Testis (tissue), 2 donors: ENCODE measurements at regions not wholly inside any gene's neighbourhood (a gene's known extent, or its start where the extent isn't known, plus 50 kb on each side); places are given as distances from the start of the nearest gene placed in this dataset.

Source experiments
- DNase-seq: peaks from one replicate; pipeline ENCODE4 v3.0.0-alpha.2; 2019
- H3K27ac ChIP-seq, 2 donors: fragments of 200-600 bp; sonication (generic); one replicate each; pipeline ENCODE4 v1.5.1; 2019
- H3K27me3 ChIP-seq: fragments of 200-600 bp; sonication (generic); one replicate; pipeline ENCODE4 v1.5.1; 2019
- H3K36me3 ChIP-seq: fragments of 200-600 bp; sonication (generic); one replicate; pipeline ENCODE4 v1.5.1; 2017; ENCODE audit warnings: low read depth; ENCODE audit errors: missing control alignments
- H3K4me1 ChIP-seq: fragments of 200-600 bp; sonication (generic); one replicate; pipeline ENCODE4 v1.5.1; 2019
- H3K4me3 ChIP-seq, 2 donors: fragments of 200-600 bp; sonication (generic); one replicate each; pipeline ENCODE4 v1.5.1; 2017 to 2019
- H3K9me3 ChIP-seq: fragments of 200-600 bp; sonication (generic); one replicate; pipeline ENCODE4 v1.5.1; 2017
- POLR2A ChIP-seq: fragments of 450-650 bp; IDR thresholded peaks from one replicate; pipeline ENCODE4 v1.6.1; 2017; ENCODE audit warnings: antibody characterized with exemption, mild to moderate bottlenecking, moderate library complexity
- WGBS, 2 donors: methylation state at CpG; one replicate each; pipeline ENCODE4 v1.1.5; 2018; 5-methylcytosine and 5-hydroxymethylcytosine counted together
- intact Hi-C: fragments of 100-400 bp; cut with DNase I; formaldehyde crosslinking; loops from one replicate; pipeline ENCODE4 v1.15.1; 2023; ENCODE audit warnings: low total_unique reads
- TF ChIP-seq, protein P1 (sequence below), 3 experiments: fragments of 450-650 bp in 2 of 3; fragments of 200-600 bp in 1 of 3; sonication (generic) in 1 of 3; IDR thresholded peaks; one replicate each; pipeline ENCODE4 v1.5.1; 2016 to 2019; ENCODE audit warnings: antibody characterized with exemption in 3 of 3, mild to moderate bottlenecking in 2 of 3, moderate library complexity in 1 of 3

- Histone ChIP-seq H3K4me1 (no peaks in the 10 kb centered on the region), H3K27me3 (no peaks in the 10 kb centered on the region), H3K36me3 (no peaks in the 10 kb centered on the region), H3K9me3 (no peaks in the 10 kb centered on the region), H3K27ac (no peak overlapping the region), H3K4me3 (no peak overlapping the region)
- no peak for DNase-seq
- TF ChIP-seq POLR2A, result no peak
- TF ChIP-seq, protein P1, sequence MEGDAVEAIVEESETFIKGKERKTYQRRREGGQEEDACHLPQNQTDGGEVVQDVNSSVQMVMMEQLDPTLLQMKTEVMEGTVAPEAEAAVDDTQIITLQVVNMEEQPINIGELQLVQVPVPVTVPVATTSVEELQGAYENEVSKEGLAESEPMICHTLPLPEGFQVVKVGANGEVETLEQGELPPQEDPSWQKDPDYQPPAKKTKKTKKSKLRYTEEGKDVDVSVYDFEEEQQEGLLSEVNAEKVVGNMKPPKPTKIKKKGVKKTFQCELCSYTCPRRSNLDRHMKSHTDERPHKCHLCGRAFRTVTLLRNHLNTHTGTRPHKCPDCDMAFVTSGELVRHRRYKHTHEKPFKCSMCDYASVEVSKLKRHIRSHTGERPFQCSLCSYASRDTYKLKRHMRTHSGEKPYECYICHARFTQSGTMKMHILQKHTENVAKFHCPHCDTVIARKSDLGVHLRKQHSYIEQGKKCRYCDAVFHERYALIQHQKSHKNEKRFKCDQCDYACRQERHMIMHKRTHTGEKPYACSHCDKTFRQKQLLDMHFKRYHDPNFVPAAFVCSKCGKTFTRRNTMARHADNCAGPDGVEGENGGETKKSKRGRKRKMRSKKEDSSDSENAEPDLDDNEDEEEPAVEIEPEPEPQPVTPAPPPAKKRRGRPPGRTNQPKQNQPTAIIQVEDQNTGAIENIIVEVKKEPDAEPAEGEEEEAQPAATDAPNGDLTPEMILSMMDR (IDR thresholded peaks at IDR 0.05), result no peak
- 88% methylated on average over 14 of the region's 14 CpGs for WGBS, 2 donors
- intact Hi-C loops, result no loop called here
These were observed 347.0 kb upstream of the SLC30A5 start for GRCh38 chr5:68746643-68747420.

GRCh38 chr5:68747521-68747920, 346.3 kb upstream of the SLC30A5 start:
- Histone ChIP-seq H3K4me1 (no peaks in the 10 kb centered on the region), H3K4me3 (no peak overlapping the region), H3K27me3 (no peaks in the 10 kb centered on the region), H3K9me3 (no peaks in the 10 kb centered on the region), H3K36me3 (no peaks in the 10 kb centered on the region), H3K27ac (no peak overlapping the region)
- TF ChIP-seq, protein P1 (IDR thresholded peaks at IDR 0.05), result no peak
- no peak for TF ChIP-seq POLR2A
- no peak for DNase-seq
- WGBS, 2 donors, result 89 to 93% methylated on average over 4 of the region's 4 CpGs
- intact Hi-C loops, result no loop called here

GRCh38 chr5:68748101-68748500, 345.7 kb upstream of the SLC30A5 start:
- no peak for DNase-seq
- H3K4me3 ChIP-seq, result no peak overlapping the region
- no peak overlapping the region for H3K27ac ChIP-seq
- H3K4me1 ChIP-seq, result no peaks in the 10 kb centered on the region
- no peaks in the 10 kb centered on the region for H3K9me3 ChIP-seq
- TF ChIP-seq POLR2A, result no peak
- TF ChIP-seq, protein P1 (IDR thresholded peaks at IDR 0.05), result no peak
- no peaks in the 10 kb centered on the region for H3K27me3 ChIP-seq
- H3K36me3 ChIP-seq, result no peaks in the 10 kb centered on the region
- intact Hi-C loops, result no loop called here
- 79 to 88% methylated on average over 3 of the region's 3 CpGs for WGBS, 2 donors

GRCh38 chr5:68749077-68749476, 344.7 kb upstream of the SLC30A5 start:
- Histone ChIP-seq H3K9me3 (no peaks in the 10 kb centered on the region), H3K27ac (no peak overlapping the region), H3K4me1 (no peaks in the 10 kb centered on the region), H3K27me3 (no peaks in the 10 kb centered on the region), H3K4me3 (no peak overlapping the region), H3K36me3 (no peaks in the 10 kb centered on the region)
- no peak for TF ChIP-seq POLR2A
- TF ChIP-seq, protein P1 (IDR thresholded peaks at IDR 0.05), result no peak
- intact Hi-C loops, result no loop called here
- 68 to 82% methylated on average over 2 of the region's 2 CpGs for WGBS, 2 donors
- DNase-seq, result no peak

DNA sequence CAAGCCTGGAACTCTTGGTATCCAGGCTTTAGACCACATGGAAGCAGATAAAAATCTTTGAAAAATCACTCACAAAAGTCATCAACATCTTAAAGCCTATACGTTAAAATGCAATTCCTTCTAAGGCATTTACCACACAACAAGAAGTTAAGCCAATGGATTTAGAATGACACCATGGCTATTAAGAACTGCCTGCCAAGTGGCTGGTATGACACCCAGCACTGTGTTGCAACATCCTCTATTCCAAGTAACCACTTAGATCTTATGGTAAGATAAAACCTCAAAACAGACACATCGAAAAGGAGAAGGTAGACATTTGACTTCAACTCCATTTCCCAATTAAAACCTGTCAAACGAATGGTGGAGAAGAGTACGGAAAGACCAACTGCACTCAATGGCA, 344.2 kb upstream of the SLC30A5 start:
- intact Hi-C loops, result no loop called here
- no peaks in the 10 kb centered on the region for H3K9me3 ChIP-seq
- no peaks in the 10 kb centered on the region for H3K36me3 ChIP-seq
- 89 to 91% methylated on average over 4 of the region's 4 CpGs for WGBS, 2 donors
- DNase-seq, result no peak
- H3K4me1 ChIP-seq, result no peaks in the 10 kb centered on the region
- no peak overlapping the region for H3K4me3 ChIP-seq
- no peaks in the 10 kb centered on the region for H3K27me3 ChIP-seq
- no peak overlapping the region for H3K27ac ChIP-seq
- TF ChIP-seq, protein P1 (IDR thresholded peaks at IDR 0.05), result no peak
- no peak for TF ChIP-seq POLR2A
